HG03469 (cell line): ENCODE measurements at regions not wholly inside any gene's neighbourhood (a gene's known extent, or its start where the extent isn't known, plus 50 kb on each side); places are given as distances from the start of the nearest gene placed in this dataset.

Experiments
- ATAC-seq: cut with Tn5 transposase; IDR thresholded peaks from one replicate; pipeline ENCODE4 v1.9.1; 2021; ENCODE audit warnings: mild to moderate bottlenecking, moderate library complexity, moderate number of reproducible peaks; ENCODE audit not compliant: unreplicated experiment

- no peak for ATAC-seq
Measured at GRCh38 chr13:73245246-73245645, 186.4 kb downstream of the KLF5 start.

- ATAC-seq = no peak
Measured at GRCh38 chr13:73244467-73244866, 185.7 kb downstream of the KLF5 start.

GRCh38 chr13:73242515-73243015 lies 183.8 kb downstream of the KLF5 start:
- ATAC-seq = no peak

DNA sequence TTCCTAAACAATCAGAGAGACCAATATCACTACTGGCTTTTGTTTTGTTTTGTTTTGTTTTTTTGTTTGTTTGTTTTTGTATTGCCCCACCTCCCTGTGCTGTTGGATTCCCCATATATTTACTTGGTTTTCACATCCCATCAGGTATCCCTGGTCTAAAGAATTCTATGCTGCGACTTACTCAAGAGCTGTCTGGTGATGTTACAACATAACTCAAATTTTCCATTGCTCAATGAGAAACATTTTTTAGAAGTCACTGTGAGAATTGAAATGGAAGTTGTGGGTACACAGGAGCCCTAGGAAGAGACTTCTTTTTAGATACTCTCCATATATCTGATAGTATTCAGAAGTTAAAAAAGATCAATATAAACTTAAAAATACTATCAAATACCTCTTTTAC lies 181.4 kb downstream of the KLF5 start:
- ATAC-seq = no peak

DNA sequence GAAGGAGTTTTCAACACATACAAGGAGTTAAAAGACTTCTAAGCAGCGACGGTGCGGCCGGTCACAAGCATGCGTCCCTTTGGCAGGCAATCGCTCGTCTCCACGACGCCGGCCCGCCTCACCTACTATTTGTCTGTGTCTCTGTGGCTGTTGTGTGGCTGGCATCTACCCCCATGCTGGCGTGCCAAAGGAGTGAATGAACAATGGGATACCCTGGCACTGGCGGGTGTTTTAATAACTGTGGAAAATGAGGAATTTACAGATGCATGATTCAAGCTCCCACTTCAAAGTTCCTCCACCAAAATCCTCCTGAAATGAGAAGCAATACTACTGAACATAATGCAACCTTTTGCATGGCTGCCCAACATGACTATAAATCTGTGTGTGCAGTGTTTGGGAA lies 176.6 kb downstream of the KLF5 start:
- no peak for ATAC-seq

DNA sequence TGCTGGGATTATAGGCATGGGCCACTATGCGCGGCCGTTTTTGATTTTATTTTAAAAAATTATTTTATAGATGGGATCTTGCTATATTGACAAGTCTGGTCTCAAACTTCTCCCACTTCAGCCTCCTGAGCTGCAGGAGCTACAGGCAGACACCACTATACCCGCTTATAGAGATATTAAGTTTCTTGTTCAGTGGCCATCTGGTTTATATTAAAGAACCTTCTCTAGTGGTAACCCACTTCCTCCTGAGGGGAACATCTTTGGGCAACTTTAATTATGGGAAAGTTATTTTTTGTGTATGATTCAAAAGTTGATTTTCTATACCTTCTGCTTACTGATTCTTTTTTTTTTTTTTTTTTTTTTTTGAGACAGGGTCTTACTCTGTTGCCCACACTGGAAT lies 172.7 kb downstream of the KLF5 start:
- ATAC-seq = no peak

DNA sequence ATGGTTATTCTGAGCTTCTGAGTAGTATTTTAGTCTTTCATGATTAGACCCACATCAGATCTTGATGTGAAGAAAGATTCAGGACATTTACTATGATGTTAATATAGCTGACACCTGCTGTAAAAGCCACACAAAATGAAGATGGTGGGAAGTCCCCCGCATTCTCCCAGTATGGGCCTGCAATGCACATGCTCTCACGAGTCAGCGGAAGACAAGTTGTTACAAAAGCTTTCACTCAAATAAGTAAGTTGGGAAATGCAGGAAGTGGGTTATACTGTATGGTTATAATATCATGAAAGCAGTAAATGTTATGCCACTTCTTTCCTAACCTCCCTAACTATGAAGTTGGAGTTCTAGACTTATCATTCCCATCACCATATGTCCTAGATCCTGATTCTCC lies 171.9 kb downstream of the KLF5 start:
- ATAC-seq = no peak

DNA sequence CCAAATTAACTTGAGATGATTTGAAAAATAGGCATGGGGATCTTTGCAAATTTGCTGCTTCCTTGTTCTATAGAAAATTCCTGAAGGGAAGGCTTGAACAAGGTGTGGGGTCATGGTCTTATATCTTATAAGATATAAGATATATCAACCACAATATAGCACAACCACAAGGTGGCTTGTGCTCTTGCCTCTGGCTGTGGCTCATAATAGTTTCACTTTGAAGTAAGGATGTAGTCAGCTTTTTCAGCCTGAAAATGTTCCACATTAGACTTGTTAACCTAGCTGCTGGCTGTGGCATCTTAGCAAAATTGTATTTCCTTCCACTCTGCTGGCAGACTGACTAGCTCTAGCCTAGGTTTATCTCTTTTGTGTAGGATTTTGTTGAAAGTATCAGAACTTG lies 169.7 kb downstream of the KLF5 start:
- ATAC-seq = no peak

GRCh38 chr13:73225990-73226389 lies 167.2 kb downstream of the KLF5 start:
- no peak for ATAC-seq

GRCh38 chr13:73224703-73225102 lies 165.9 kb downstream of the KLF5 start:
- no peak for ATAC-seq

DNA sequence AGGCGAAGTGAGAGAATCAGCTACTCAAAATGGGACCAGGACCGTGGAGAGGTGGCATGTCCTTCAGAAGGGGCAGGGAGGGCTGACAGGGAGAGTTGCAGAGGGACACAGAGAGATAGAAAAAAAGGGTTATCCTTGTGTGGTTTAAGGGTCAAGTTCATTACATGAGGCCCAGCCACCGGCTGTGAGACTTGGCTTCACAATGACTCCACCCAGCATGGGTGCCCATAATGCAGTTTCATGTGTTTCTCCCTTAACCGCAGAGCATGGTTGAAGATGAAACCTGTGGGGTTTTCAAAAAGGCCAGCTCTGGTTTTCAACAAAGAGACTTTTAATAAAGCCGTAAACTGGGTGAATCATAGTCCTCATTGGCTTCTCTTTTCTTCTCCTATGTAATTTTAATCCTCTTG lies 164.6 kb downstream of the KLF5 start:
- ATAC-seq = peak; percentile 96

- no peak for ATAC-seq
Measured at GRCh38 chr13:73222627-73223305, 164.0 kb downstream of the KLF5 start.

GRCh38 chr13:73220966-73221720 lies 162.3 kb downstream of the KLF5 start:
- no peak for ATAC-seq

DNA sequence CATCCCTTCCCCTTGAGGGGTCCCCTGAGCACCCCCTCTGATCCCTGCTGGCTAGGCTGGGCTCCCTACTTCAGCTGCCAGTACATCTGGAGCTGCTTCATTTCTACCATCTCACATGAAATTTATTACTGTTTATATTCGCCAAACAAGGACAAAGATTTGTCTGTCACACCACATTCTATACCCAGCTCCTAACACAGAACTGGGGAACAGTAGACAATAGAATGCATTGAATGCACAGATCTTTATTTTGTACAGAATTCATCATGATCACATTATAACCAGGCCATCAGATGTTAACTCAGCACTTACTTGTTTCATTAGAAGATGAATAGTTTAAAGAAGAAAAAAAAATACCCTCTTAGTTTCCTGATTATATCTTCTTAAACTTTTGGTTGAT lies 159.4 kb downstream of the KLF5 start:
- ATAC-seq = no peak

DNA sequence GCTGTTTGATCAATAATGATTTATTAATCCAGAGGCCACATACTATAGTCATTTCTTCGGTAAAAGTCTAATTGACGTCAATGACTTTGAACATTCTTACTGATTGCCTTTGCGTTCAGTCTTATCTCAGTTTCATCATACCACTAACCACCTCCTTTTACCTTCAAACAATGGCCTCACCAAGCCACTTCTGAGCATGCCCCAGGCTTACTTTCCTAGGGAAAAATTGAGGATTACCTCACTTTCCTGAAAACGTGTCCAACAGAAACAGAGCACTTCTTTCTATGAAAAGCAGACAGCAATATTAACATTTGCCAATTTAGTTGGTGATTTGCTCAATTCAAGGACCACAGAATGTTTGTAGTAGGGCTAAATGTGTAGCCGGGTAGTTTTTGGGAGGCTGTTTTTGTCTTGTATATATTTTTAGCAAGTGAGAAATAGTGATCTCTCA lies 157.6 kb downstream of the KLF5 start:
- ATAC-seq = no peak

DNA sequence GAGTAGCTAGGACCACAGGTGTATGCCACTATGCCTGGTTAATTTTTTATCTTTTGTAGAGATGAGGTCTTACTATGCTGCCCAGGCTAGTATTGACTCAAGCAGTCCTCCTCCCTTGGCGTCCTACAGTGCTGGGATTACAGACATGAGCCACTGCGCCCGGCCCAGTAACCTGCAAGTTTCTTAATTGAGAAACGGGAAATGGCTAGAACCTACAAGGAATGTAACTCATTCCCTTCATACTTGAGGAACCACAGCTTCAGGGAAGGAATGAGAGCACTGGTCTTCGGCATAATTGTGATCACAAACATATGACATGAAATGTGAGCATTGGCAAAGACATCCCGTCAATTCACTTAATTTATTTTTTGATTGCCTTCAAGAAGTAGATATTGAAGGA lies 157.0 kb downstream of the KLF5 start:
- no peak for ATAC-seq

DNA sequence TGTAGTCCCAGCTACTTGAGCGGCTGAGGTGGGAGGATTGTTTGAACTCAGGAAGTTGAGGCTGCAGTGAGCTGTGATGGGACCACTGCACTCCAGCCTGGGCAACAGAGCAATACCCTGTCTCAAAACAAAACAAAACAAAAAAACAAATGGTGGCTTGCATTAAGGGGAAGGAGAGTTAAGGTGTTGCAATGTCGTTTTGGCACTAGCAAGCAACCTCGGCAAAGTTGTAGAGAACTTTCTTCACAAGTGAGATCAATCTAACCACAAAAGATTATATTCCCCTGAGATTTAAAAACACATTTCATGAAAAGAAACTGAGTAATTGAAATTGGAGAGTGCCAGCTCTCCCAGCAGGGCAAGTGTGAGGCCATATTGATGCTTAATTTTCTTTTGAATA lies 153.7 kb downstream of the KLF5 start:
- no peak for ATAC-seq

- ATAC-seq = no peak
Measured at GRCh38 chr13:73210218-73210883, 151.5 kb downstream of the KLF5 start.

- no peak for ATAC-seq
Measured at GRCh38 chr13:73204952-73205351, 146.1 kb downstream of the KLF5 start.

- ATAC-seq = no peak
Measured at GRCh38 chr13:73201626-73202025, 142.8 kb downstream of the KLF5 start.

- ATAC-seq = no peak
Measured at GRCh38 chr13:73198991-73199411, 140.2 kb downstream of the KLF5 start.

GRCh38 chr13:73195091-73195490 lies 136.3 kb downstream of the KLF5 start:
- no peak for ATAC-seq
